Superior temporal gyrus (tissue), 1 donor: ENCODE measurements at regions not wholly inside any gene's neighbourhood (a gene's known extent, or its start where the extent isn't known, plus 50 kb on each side); places are given as distances from the start of the nearest gene placed in this dataset.
A peak's percentile ranks its signal among the peaks of the same experiment; 100 is the strongest.

ENCODE experiments used
- DNase-seq: peaks from one replicate; pipeline ENCODE4 v3.0.0-alpha.2; 2016; ENCODE audit errors: extremely low spot score

DNA sequence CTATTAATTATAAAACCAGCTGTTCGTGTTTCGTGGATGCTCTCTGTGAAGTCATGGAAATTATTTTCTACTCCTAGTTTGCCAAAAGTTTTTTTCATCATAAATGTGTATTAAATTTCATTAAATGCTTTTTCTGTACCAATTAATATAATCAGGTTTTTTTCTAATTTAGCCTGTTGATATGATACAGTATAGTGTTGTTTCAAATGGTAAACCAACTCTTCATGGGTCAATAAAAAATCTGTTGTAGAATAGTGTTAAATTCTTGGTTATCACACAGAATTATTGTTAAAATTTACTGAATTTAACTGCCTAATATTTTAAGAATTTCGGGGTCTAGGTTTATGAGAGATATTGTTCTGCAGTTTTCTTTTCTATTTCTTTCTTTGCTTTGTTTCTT is 505.9 kb upstream of the MANEA start:
- no peak for DNase-seq

DNA sequence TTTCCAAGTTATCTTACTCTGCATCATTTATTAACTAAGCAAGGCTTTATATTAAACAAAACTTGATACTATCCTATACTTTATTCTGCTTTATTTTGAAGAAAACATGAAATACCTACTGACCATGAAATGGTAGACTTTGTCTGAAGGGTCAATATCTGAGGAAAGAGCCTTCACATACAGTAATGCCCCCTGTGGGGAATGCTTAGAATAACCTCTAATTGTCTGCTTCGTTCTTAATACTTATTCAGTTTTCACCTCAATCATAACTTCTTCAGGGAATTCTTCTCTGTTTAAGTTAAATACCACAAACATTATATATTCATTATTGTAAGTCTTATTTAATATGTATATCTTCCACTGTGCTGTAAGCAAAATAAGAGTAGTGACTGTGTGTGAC is 498.9 kb upstream of the MANEA start:
- DNase-seq = no peak

DNA sequence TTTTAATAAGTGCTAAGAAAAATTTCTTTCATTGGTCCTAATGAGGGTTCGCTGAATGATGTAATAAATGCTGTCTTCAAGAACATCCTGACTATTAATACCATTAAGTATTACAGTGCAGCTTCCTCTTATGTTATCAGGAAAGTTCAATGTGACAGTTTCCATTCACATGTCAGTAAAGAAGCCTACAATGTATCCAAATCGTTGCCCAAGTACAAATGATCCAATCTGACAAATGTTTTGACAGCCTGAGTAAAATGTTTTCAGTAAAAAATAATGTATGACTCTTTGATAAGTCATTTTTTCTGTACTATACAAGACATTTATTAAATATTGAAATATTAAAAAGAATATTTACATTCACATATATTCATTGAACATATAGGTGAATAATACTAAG is 496.1 kb upstream of the MANEA start:
- DNase-seq = no peak

DNA sequence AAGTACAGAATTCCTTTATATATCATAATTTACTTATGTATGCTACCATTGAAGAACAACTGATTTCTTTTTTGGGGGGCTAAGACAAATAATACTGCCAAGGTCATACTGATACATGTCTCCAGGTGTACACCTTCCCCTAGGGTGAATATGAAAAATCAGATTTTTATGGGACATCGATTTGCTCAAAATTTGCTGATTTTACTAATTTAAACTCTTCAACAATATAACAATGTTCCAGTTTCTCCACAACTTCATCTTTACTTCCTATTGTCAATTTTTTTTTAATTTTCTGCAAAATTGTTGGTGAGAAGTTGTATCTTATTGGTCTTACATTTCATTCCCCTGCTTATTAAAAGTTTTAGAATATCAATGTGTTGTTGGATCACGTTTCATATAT is 495.4 kb upstream of the MANEA start:
- no peak for DNase-seq

DNA sequence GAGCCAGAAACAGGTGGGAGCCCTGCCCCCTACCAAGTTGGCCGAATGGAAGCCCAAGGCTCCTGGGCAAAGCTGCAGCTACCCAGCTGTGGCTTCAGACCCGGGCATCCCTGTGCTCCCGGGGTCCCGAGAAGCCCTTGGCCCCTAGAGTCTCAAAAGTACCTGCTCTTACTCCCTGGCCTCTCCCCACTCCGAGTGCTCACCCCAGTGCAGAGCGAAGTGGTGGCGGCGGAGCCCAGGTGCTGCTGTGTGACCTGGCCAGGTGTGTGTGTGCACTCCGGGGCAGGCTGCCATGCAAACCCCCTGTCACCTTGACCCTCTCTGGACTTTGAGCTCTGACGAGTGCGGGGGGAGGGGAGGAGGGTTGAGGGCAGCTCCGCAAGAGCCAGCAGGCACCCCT is 493.8 kb upstream of the MANEA start:
- DNase-seq = no peak

DNA sequence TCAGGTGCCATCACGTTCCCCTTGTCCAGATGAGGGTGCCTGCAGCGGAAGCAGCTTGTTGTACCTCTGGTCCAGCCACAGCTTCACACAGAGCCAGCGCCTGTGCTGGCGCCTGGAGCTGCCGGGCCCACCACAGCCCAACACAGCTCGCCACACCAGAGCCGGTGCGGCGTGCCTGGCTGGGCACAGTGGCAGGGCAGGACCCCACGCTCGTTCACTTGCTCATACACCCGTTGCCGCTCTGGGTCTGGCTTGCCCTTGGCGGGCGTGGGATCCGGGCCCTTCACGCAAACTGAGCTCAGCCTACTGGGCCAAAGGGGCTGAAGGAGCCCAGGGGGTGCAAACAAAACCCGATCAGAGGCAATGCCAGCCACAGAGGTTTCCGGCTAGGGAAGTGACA is 492.5 kb upstream of the MANEA start:
- no peak for DNase-seq

DNA sequence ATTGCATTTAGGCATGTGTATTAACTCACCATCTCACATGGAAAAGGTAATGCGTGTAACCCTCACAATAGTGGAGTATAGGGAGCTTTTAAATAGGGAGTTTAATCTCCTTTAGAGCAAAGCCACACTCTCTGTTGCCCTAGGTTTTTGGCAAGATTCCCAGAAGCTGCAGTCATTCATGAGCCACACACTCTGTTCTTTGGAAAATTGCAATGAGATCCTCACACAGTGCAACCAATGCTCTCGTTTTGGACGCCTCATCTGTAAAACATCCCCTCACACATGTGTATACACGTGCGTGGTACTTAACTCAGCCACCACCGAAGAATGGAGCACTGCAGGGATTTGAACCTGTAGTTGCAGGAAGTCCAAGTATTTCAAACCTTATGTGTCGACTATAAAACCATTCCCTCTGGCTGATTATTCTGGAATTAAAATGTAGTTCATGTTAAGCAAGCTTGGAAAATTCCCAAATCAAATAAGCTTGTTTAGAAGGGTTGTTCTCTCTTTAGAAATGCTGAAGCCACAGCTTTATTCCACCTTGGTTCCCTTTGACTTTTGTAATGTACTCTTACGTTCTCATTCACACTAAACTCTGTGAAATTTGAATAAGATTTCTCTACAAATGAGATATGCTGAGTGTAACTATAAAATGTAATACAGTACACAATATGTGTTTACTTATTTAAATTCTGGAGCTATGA is 489.8 kb upstream of the MANEA start:
- DNase-seq = peak; percentile 74

DNA sequence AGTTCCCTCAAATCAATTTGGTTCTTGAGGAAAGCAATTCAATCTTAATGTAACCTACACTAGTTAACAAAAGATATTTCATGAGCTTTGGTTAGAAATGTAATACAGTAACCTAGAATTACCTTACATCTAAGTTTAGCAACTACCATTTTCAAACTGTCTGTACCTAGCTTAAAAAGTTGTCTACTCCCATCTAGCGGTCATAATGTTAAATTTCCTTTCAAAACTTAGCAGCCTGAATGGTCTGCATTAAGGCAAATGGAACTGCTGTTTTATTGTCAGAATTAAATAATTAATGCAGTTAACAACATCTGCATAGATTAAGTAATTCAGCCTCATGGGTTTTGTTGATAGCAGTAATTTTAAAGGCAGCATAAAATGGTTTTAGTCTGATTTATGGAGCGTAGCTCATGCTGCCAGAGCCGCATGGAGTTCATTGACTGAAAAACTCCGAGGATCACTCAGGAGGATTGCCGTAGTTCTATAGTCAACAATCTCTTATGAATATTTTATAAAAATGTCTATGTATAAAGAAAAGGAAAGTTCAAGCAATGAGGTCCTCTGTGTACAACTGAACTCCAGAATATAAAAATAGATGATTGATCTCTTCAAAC is 485.4 kb upstream of the MANEA start:
- peak; percentile 89 for DNase-seq

DNA sequence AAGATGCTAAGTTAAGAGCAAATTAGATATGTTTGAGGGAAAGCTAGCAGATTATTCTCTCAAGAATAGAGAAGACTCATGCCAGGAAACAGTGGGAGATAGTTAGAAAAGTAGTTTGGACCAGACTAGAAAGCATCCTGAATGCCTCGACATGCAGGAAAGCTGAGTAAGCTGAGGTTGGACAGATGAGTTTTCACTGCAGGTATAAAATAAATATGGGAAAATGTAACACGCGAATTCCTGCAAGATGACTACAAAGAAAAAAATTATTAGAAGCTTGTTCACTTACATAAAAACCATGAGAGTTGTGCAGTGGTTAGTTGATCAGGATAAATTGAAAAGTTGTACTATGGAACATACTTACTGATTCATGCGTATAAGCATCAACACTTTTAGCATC is 484.2 kb upstream of the MANEA start:
- DNase-seq = no peak

DNA sequence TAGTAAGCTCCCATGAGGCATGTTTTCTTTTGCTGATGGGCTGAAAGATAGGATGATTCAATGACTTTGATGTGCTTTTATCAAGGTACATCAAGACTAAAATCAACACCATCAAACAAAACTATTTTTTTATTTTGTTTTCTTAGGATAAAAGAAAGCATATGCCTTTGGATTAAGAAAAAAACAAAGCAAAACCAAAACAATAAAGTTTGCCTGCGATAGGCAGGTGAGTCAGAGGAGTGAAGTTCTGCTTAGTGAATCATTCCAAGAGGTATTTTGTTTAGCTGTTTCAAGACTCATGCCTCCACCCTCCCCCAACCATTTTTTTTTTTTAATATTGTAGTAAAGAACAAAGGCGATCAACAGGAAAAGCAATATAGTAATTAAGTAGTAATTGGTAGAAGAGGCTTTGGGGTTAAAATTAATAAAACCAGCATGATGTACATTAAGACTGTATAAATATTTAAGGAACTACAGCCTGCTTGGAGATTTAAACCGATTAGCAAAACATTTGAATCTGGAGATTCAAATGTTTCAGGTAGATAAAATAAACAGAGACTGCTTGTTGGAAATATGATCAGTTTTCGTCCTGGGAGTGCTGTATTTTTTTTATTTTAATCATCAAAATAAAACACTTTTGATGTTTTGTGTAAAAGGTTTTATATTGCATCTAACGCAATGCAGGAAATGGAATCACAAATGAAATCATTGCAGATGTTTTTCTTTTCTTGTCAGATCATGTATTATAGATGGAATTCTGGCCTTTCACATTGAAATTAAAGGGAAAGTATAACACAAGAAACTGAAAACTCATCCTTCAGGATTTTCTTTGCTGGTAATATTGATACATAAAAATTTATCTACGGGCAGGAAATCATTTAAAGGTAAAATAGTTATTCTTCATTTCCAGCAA is 482.3 kb upstream of the MANEA start:
- DNase-seq = no peak

DNA sequence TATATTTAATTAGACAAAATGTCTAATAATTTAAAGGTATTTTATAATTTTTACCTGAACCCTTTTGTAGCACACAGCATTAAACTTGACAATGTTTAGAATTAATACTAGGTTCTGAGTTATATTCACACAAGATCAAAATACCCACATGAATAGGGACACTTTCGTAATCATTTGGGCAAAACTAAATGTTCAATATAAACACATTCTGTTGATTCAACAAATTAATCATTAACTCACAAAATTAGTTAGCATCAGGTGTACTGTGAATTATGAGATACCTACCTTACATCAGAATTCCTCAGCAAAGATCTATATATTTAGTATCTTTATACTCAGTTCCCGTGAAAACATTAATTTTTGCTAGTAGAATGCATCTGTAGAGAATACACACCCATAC is 481.5 kb upstream of the MANEA start:
- no peak for DNase-seq

DNA sequence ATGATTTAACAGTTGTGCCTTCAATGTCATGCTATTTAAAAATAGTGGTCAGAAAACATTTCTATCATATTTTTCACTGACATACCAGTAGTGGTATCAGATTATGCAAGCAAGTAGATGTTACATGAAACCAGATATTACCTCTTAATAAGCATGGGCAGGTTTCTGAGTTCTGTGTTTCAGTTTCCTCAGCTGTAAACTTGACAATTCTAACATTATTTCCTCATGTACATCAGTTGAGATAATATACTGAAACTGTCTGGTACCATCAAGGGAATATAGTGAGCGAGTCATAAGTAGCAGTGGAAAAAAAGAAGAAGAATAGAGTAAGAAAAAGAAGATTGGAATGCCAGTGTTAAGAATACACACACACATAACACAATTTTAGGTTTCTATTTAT is 477.9 kb upstream of the MANEA start:
- DNase-seq = no peak

DNA sequence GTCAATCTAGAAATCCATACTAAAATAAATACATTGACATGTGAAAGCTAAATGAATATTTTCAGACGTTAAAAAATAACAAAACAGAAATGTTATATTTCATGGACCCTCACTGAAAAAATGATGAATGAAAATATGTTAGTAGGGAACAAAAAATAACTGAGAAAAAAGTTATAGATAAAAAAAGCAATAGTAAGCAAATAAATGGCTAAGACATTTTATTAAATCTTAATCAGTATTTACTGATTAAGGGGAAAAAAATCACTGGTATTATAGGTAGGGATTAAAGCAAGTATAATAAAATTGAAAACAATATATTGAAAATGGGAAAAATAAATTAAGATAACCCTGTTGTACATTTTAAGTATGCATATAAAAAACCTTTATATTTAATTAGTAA is 468.1 kb upstream of the MANEA start:
- DNase-seq = no peak

DNA sequence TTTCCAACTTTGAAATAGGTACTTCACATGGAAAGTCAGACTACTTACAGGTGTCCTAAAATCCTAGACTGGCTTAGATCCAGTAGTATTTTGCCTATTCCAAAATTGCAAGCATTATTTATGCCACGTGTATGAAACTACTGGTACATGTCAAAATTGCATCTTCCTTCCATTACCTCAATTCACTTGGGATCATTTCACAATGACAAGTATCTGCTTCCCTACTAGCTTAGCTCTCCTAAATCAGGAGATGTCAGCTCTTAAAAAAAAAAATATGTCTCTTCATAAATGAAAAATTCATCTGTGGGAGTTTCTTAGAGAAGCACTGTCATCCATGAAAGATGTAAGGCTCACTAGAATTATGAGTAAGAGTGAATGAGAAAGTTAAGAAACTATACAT is 466.6 kb upstream of the MANEA start:
- no peak for DNase-seq

DNA sequence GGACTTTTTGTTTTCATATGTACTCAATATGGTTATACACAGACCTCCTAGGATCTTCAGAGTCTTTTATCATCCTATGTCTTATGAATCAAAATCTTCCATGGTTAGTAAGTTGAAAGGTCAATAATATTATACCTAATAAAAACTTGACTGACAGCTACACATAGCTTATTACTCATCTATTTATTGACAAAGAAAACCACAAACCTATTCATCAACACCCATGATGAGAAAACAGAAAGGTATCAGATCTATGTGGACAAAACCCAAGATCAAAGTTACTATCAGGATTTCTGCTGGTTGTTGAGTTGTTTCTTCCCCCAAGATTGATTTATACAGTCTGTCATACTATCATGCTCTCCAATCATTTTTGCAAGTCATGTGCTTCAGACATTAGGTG is 460.1 kb upstream of the MANEA start:
- no peak for DNase-seq

DNA sequence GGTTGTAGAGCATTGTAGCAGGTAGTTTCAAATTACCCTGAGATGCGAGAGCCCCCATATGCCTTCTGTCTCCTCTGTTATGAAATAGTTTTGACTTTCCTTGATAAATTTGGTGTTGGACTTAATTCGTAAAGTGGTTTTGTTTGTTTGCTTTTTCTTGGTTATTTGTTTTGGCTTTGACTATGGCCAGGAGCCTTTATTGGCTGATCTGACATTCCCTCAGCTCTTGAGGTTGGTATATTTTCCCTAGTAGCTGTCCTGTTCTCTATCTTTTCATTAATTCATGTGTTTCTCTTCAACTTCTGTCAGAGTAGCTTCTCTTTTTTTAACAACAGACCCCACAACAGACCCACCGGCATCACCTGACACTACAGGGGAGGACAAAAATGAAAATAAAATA is 457.4 kb upstream of the MANEA start:
- no peak for DNase-seq

DNA sequence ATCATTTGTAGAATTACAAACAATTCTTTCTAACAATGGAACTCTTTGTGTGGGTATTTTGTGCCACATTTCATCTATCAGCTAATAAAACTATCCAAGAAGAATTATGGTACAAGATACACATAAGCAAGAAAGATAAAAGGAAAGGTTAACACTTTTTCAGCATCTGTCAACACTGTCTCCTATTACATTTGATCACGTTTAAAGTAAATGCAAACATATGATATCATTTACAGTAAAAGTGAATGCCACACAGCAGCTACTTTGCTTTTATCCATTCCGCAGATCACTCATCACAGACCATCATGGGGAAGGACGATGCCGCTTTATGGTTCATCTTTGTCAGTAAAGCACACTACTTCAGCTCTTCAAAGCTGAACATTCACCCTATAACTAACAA is 456.4 kb upstream of the MANEA start:
- no peak for DNase-seq

DNA sequence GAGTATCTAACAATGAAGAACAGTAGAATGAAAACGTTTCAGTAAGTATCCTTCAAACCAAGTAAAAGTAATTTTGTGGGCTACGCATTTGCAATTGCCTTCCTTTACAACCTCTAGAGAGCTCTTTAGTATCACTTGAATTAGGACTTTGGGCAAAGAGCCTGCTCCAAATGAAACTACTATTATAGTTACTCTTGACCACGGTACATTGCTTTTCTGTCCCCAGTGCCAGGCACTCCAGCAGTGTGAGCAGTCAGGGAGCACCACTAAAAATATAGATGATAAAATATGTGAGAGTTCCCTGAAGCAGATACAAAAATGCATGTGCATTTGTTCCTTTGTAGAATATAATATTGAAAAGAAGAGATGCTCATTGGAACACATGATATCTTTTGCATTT is 450.1 kb upstream of the MANEA start:
- DNase-seq = no peak

DNA sequence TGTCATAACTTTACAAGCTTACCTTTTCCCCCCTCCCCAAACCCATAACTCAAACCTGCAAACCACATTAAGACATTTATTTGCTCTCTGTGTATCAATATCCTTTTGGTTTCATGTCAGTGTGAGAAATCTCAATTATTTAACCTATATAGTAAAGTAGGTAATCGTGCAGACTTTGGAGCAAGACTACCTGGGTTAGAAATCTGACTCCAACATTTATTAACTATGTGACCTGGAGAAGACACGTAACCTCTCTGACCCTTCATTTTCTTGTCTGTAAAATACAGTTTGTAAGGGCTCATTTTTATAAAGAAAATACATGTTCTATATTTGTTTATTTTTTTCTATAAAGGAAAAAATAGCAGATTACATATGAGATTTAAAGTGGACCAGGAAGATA is 448.9 kb upstream of the MANEA start:
- no peak for DNase-seq

DNA sequence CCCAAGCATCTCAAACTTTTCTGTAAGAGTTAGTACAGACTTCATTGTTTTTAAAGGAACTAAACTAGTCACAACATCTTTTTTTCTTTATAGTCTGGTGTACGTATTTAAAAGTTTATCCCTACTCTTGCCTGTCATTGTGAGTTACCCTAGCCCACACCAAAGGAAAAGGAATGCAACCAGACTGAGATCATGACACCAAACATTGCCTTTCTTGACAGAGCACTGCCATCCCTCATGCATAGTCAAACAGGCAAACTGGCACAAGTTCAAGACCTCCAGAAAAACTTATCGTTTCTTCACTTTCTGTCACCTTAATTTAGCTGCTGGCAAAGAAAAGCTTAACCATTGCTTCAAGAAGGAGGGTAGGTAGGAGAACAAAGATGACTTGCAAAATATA is 448.4 kb upstream of the MANEA start:
- no peak for DNase-seq

DNA sequence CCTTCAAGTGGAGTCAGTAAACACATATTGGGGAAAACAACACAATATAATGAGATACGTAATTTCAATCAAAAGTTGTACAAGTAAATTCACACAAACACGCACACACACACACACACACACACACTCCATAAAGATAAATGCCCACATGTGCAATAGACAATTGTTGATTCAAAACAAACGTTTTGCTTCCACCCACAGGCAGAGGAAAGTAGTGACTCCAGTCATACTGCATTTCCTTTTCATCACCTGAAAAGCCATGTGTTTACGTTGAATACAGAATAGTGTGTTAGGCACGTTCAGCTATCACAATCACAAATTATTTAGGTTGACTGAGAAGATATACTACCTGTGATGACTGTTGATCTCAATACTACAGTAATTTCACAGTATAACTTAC is 443.8 kb upstream of the MANEA start:
- DNase-seq = no peak

DNA sequence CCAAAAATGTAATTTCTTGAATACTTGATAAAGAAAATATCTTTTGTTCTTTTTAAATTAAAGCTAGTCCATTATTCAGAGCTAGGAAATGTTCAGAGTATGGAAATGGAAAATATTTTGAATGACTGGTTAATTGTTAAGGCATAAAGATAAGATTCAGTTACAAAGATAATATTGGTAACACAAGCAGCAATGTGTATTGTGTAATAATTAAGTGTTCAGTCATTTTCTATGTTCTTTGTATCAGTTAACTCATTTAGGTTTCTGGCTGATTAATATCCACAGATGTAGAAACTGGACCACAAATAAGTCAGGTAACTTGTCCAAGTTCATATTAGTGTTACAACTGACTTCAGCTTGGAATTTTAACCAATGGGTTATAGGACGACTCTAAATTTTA is 442.2 kb upstream of the MANEA start:
- DNase-seq = no peak

DNA sequence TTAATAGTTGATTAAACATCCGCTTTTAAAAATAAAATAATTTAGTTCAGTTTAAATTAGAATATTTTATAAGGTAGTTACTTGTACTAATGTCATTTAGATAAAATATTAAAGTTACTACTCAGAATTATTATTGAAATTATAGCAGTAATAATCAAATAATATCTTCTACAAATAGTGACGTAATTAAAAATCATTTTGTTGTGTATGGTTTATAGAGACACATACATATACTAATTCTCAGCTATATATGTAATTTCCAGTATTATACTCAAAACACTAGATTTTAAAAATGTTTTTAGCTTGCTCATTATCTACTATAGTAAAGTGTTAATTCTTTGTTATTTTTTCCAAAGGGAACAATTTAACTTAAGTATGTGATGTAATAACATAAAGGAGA is 435.2 kb upstream of the MANEA start:
- no peak for DNase-seq
